Fibroblast of lung (primary cell): ENCODE measurements at regions not wholly inside any gene's neighbourhood (a gene's known extent, or its start where the extent isn't known, plus 50 kb on each side); places are given as distances from the start of the nearest gene placed in this dataset.

Experiments used
- DNase-seq, 2 donors: peaks; one replicate each; pipeline versions ENCODE4 v3.0.0 to v3.0.0-alpha.2; 2010; ENCODE audit warnings: low read depth in 2 of 2
- H2AFZ ChIP-seq: 2 replicates; pipeline ENCODE4 v1.5.1; 2012; ENCODE audit warnings: low read length, control low read depth, inconsistent platforms
- H3K27ac ChIP-seq: 2 replicates; pipeline ENCODE4 v1.5.1; 2011; ENCODE audit warnings: low read length, control low read depth; ENCODE audit not compliant: insufficient read depth
- H3K27me3 ChIP-seq: 2 replicates; pipeline ENCODE4 v1.5.1; 2011; ENCODE audit warnings: mild to moderate bottlenecking, low read length; ENCODE audit not compliant: control insufficient read depth, insufficient read depth
- H3K36me3 ChIP-seq: 2 replicates; pipeline ENCODE4 v1.5.1; 2011; ENCODE audit warnings: low read length; ENCODE audit not compliant: control insufficient read depth, insufficient read depth
- H3K4me1 ChIP-seq: 2 replicates; pipeline ENCODE4 v1.5.1; 2011; ENCODE audit warnings: low read length; ENCODE audit not compliant: control insufficient read depth, insufficient read depth; ENCODE audit errors: extremely low read depth
- H3K4me2 ChIP-seq: 2 replicates; pipeline ENCODE4 v1.5.1; 2011; ENCODE audit warnings: low read length, control low read depth; ENCODE audit not compliant: insufficient read depth; ENCODE audit errors: extremely low read depth
- H3K4me3 ChIP-seq, 4 experiments: fragments of 200-600 bp in 1 of 4; sonication (generic) in 1 of 4; replicated peaks in 1 of 4; 2 replicates each; pipeline ENCODE4 v1.5.1; 2011 to 2016; ENCODE audit warnings: low read length in 4 of 4, low read depth in 3 of 4, mild to moderate bottlenecking in 3 of 4, control low read depth in 2 of 4, inconsistent platforms in 1 of 4, mixed read lengths in 1 of 4; ENCODE audit not compliant: insufficient read depth in 1 of 4; ENCODE audit errors: control extremely low read depth in 1 of 4
- H3K79me2 ChIP-seq: 2 replicates; pipeline ENCODE4 v1.5.1; 2012; ENCODE audit warnings: mild to moderate bottlenecking, low read length, inconsistent platforms; ENCODE audit not compliant: control insufficient read depth, insufficient read depth
- H3K9ac ChIP-seq: 2 replicates; pipeline ENCODE4 v1.5.1; 2011; ENCODE audit warnings: mild to moderate bottlenecking, low read length, control low read depth; ENCODE audit not compliant: insufficient read depth
- H3K9me3 ChIP-seq: 2 replicates; pipeline ENCODE4 v1.5.1; 2012; ENCODE audit warnings: low read depth, low read length; ENCODE audit not compliant: control insufficient read depth, insufficient read depth
- H4K20me1 ChIP-seq: 2 replicates; pipeline ENCODE4 v1.5.1; 2011; ENCODE audit warnings: low read length; ENCODE audit not compliant: control insufficient read depth, insufficient read depth; ENCODE audit errors: extremely low read depth
- EZH2 ChIP-seq: IDR thresholded peaks from 2 replicates; pipeline ENCODE4 v1.5.1; 2012; ENCODE audit warnings: low read length, control low read depth, mild to moderate bottlenecking; ENCODE audit errors: missing control alignments
- TF ChIP-seq, protein P1 (sequence below), 2 donors: IDR thresholded peaks in 1 of 2; conservative IDR thresholded peaks in 1 of 2; 1 replicate in 1 of 2; 2 replicates in 1 of 2; pipeline ENCODE4 v1.5.1; 2011 to 2012; ENCODE audit warnings: low read length in 2 of 2, control low read depth in 1 of 2, inconsistent platforms in 1 of 2, low read depth in 1 of 2, mild to moderate bottlenecking in 1 of 2

DNA sequence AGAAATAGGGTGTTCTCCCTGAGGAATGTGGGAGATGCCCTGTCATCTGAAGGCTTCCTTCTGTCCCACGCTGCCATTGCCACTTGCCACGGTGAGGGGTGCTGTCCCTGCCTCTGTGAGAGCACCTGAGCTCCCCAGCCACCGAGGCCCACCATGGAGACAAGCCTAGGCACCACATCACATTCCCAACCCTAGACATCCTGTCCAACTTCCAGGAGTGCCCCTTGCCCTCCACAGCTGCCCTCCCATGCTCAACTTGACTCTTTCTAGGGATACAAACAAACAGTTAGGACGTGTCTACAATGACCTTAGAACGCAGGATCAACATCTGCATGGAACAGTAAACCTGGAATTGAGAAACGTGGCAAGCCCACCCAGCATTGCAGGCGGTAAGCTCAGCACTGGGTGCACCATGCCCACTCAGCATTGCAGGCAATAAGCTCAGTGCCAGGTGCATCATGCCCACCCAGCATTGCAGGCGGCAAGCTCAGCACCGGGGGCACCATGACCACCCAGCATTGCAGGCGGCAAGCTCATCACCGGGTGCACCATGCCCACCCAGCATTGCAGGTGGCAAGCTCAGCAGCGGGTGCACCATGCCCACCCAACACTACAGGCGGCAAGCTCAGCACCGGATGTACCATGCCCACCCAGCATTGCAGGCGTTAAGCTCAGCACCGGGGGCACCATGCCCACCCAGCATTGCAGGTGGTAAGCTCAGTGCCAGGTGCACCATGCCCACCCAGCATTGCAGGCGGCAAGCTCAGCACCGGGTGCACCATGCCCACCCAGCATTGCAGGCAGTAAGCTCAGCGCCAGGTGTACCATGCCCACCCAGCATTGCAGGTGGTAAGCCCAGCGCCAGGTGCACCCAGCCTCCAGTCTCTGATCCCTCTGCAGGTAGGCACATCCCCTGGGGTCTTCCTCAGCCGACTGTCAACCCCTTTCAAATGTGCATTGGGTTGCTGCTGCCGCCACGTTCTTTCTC, 1463.9 kb downstream of the TBC1D22A start:
- no peak overlapping the region for H2AFZ ChIP-seq
- H3K9me3 ChIP-seq = no peaks in the 10 kb centered on the region
- no peaks in the 10 kb centered on the region for H3K27me3 ChIP-seq
- H3K36me3 ChIP-seq = no peaks in the 10 kb centered on the region
- no peak for DNase-seq
- no peaks in the 10 kb centered on the region for H3K79me2 ChIP-seq
- H3K9ac ChIP-seq = no peak overlapping the region
- H3K4me2 ChIP-seq = no peak overlapping the region
- TF ChIP-seq, protein P1, sequence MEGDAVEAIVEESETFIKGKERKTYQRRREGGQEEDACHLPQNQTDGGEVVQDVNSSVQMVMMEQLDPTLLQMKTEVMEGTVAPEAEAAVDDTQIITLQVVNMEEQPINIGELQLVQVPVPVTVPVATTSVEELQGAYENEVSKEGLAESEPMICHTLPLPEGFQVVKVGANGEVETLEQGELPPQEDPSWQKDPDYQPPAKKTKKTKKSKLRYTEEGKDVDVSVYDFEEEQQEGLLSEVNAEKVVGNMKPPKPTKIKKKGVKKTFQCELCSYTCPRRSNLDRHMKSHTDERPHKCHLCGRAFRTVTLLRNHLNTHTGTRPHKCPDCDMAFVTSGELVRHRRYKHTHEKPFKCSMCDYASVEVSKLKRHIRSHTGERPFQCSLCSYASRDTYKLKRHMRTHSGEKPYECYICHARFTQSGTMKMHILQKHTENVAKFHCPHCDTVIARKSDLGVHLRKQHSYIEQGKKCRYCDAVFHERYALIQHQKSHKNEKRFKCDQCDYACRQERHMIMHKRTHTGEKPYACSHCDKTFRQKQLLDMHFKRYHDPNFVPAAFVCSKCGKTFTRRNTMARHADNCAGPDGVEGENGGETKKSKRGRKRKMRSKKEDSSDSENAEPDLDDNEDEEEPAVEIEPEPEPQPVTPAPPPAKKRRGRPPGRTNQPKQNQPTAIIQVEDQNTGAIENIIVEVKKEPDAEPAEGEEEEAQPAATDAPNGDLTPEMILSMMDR (conservative IDR thresholded peaks at IDR 0.05 in 1 of 2, IDR thresholded peaks at IDR 0.05 in 1 of 2; ENCODE audit: low read depth in 1 of 2, low read length in 2 of 2) = no peak
- TF ChIP-seq EZH2 = no peak
- H3K4me3 ChIP-seq = no peak overlapping the region
- H4K20me1 ChIP-seq = no peaks in the 10 kb centered on the region
- H3K27ac ChIP-seq = no peak overlapping the region
- H3K4me1 ChIP-seq = no peaks in the 10 kb centered on the region

DNA sequence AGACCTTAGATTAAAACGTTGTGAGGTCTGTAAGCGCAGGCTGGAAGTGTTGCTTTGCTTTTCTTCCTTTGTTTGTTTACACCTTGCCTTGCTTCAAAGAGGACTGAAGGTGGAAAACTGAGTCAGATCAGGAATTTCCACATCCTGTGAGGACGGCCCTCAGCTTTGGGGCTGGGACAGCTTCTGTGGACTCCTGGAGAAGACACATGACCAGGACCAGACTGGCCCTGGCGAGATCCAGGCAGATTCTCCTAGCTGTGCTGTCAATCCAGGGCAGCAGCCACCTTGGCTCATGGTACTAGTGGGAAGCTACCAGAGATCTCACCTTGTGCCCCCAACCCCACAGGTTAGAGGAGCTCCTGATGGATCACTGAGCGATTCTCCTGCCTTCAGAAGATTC, 1461.9 kb downstream of the TBC1D22A start:
- no peak overlapping the region for H3K4me2 ChIP-seq
- no peaks in the 10 kb centered on the region for H3K79me2 ChIP-seq
- DNase-seq = no peak
- no peaks in the 10 kb centered on the region for H3K36me3 ChIP-seq
- H3K27me3 ChIP-seq = no peaks in the 10 kb centered on the region
- H3K9me3 ChIP-seq = no peaks in the 10 kb centered on the region
- no peak overlapping the region for H3K9ac ChIP-seq
- TF ChIP-seq EZH2 = no peak
- TF ChIP-seq, protein P1 (conservative IDR thresholded peaks at IDR 0.05 in 1 of 2, IDR thresholded peaks at IDR 0.05 in 1 of 2; ENCODE audit: low read depth in 1 of 2, low read length in 2 of 2) = no peak
- no peaks in the 10 kb centered on the region for H3K4me1 ChIP-seq
- no peaks in the 10 kb centered on the region for H4K20me1 ChIP-seq
- H3K4me3 ChIP-seq = no peak overlapping the region
- no peak overlapping the region for H3K27ac ChIP-seq
- H2AFZ ChIP-seq = no peak overlapping the region

DNA sequence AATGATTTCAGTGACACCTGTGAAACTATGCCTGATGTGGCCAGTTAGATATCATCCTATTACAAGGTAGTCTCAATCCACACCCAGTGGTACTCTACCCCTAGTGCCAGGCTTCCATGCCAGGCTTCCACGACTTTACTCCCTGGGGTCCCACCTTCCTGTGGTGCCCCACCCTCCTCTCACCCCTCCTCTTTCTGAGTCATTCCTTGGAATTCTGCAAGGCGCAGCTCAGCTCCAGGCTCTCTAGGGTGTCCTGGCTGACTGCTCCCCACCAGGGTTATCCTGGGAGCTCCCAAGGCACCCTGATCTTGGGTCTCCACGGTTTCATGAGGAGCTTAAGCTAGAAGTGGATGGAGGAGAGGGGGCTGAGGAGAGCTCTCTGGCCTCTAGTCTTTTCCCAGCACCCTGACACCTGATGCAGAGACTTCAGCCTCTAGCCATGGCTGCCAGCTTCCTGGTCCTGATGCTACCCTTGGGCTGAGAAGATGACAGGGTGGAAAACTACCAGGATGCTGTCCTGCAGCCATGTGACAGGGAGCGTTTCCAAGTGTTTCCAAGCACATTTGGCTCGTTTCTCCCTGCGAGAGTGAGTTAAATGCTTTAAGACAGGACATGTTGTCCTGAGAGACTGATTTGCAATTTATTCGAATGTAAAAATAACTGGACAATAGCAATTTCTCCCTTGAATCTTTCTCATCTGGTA, 1461.2 kb downstream of the TBC1D22A start:
- H3K9me3 ChIP-seq = no peaks in the 10 kb centered on the region
- no peak overlapping the region for H2AFZ ChIP-seq
- TF ChIP-seq, protein P1 (conservative IDR thresholded peaks at IDR 0.05 in 1 of 2, IDR thresholded peaks at IDR 0.05 in 1 of 2; ENCODE audit: low read depth in 1 of 2, low read length in 2 of 2) = no peak
- TF ChIP-seq EZH2 = no peak

More for the DNA sequence above, 1461.2 kb downstream of the TBC1D22A start:
- no peaks in the 10 kb centered on the region for H3K36me3 ChIP-seq
- no peak overlapping the region for H3K4me3 ChIP-seq
- H3K79me2 ChIP-seq = no peaks in the 10 kb centered on the region
- H3K4me1 ChIP-seq = no peaks in the 10 kb centered on the region
- no peak overlapping the region for H3K9ac ChIP-seq
- no peak overlapping the region for H3K4me2 ChIP-seq
- H3K27me3 ChIP-seq = no peaks in the 10 kb centered on the region
- no peak overlapping the region for H3K27ac ChIP-seq
- no peak for DNase-seq
- no peaks in the 10 kb centered on the region for H4K20me1 ChIP-seq
